IMR-90 (cell line): ENCODE measurements at regions not wholly inside any gene's neighbourhood (a gene's known extent, or its start where the extent isn't known, plus 50 kb on each side); places are given as distances from the start of the nearest gene placed in this dataset.

Source experiments
- CHD1 ChIP-seq: IDR thresholded peaks from 2 replicates; pipeline ENCODE4 v1.6.1; 2012; ENCODE audit warnings: low read depth, low read length, improper control_type of control experiment
- MXI1 ChIP-seq: IDR thresholded peaks from 2 replicates; pipeline ENCODE4 v1.6.1; 2012; ENCODE audit warnings: low read depth, mild to moderate bottlenecking, low read length, moderate library complexity, borderline replicate concordance
- POLR2A ChIP-seq: IDR thresholded peaks from 2 replicates; pipeline ENCODE4 v1.6.1; 2012; ENCODE audit warnings: mild to moderate bottlenecking, low read depth, low read length
- RAD21 ChIP-seq: IDR thresholded peaks from 2 replicates; pipeline ENCODE4 v1.6.1; 2012; ENCODE audit warnings: low read length, improper control_type of control experiment
- RCOR1 ChIP-seq: IDR thresholded peaks from 2 replicates; pipeline ENCODE4 v1.6.1; 2012; ENCODE audit warnings: mild to moderate bottlenecking, low read length, improper control_type of control experiment; ENCODE audit not compliant: insufficient replicate concordance
- TF ChIP-seq, protein P1 (sequence below): conservative IDR thresholded peaks from 2 replicates; pipeline ENCODE4 v1.5.1; 2012; ENCODE audit warnings: mild to moderate bottlenecking, low read depth, low read length, improper control_type of control experiment
- TF ChIP-seq, protein P2 (sequence below): fragments of 150-350 bp; IDR thresholded peaks from 2 replicates; pipeline ENCODE4 v1.6.1; 2016; ENCODE audit warnings: low read depth, mild to moderate bottlenecking, low read length, moderate library complexity, borderline replicate concordance
- TF ChIP-seq, protein P3 (sequence below): fragments of 150-350 bp; IDR thresholded peaks from 2 replicates; pipeline ENCODE4 v1.6.1; 2017; ENCODE audit warnings: mild to moderate bottlenecking, antibody characterized with exemption, low read length, low read depth

DNA sequence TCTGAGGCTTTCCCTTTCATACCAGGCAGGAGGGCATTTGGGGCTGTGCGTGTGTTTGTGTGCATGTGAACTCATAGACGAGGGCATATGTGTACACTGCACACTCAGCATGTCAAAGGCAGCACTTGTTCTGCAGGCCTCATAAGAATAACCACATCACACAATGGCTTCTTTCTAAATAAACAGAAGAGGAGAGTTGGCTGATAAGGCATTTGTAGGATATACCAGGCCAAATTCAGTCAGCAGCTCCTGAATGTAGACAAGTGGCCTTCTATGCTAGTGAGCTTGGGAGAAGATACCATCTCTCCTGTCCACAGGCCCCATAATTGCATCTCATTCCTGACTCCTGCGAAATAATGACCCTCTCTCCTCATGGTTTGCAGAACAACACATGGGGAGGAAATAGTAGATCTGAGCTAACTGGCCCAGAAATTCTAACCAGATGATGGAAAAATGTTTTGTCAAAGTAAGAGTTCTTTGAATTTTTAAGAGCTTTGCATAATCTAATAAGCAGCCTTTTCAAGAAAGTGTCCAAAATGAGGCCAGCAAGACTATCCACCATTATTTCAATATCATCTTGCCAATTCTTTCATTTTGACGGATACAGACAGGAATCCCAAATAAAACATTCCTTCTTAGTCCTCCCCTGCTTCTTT, 60.5 kb upstream of the GAS1 start:
- TF ChIP-seq, protein P1, sequence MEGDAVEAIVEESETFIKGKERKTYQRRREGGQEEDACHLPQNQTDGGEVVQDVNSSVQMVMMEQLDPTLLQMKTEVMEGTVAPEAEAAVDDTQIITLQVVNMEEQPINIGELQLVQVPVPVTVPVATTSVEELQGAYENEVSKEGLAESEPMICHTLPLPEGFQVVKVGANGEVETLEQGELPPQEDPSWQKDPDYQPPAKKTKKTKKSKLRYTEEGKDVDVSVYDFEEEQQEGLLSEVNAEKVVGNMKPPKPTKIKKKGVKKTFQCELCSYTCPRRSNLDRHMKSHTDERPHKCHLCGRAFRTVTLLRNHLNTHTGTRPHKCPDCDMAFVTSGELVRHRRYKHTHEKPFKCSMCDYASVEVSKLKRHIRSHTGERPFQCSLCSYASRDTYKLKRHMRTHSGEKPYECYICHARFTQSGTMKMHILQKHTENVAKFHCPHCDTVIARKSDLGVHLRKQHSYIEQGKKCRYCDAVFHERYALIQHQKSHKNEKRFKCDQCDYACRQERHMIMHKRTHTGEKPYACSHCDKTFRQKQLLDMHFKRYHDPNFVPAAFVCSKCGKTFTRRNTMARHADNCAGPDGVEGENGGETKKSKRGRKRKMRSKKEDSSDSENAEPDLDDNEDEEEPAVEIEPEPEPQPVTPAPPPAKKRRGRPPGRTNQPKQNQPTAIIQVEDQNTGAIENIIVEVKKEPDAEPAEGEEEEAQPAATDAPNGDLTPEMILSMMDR, result no peak
- TF ChIP-seq RAD21 (no peak), MXI1 (no peak), POLR2A (no peak), RCOR1 (no peak), CHD1 (no peak)
- TF ChIP-seq, protein P2, sequence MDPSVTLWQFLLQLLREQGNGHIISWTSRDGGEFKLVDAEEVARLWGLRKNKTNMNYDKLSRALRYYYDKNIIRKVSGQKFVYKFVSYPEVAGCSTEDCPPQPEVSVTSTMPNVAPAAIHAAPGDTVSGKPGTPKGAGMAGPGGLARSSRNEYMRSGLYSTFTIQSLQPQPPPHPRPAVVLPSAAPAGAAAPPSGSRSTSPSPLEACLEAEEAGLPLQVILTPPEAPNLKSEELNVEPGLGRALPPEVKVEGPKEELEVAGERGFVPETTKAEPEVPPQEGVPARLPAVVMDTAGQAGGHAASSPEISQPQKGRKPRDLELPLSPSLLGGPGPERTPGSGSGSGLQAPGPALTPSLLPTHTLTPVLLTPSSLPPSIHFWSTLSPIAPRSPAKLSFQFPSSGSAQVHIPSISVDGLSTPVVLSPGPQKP, result no peak
- TF ChIP-seq, protein P3, sequence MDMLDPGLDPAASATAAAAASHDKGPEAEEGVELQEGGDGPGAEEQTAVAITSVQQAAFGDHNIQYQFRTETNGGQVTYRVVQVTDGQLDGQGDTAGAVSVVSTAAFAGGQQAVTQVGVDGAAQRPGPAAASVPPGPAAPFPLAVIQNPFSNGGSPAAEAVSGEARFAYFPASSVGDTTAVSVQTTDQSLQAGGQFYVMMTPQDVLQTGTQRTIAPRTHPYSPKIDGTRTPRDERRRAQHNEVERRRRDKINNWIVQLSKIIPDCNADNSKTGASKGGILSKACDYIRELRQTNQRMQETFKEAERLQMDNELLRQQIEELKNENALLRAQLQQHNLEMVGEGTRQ, result no peak
